Mesenchymal stem cell (in vitro differentiated cells and primary cell): ENCODE measurements at regions not wholly inside any gene's neighbourhood (a gene's known extent, or its start where the extent isn't known, plus 50 kb on each side); places are given as distances from the start of the nearest gene placed in this dataset.
"Not testable (repeated sequence)": the region's sequence is repeated elsewhere in the genome, so short reads cannot be mapped to it uniquely, and the experiment has no call there.

ENCODE experiments used
- DNase-seq: peaks from one replicate; pipeline ENCODE4 v3.0.0-alpha.2; 2013
- H2AFZ ChIP-seq: one replicate; pipeline ENCODE4 v1.6.1; 2013; ENCODE audit warnings: low read depth, mild to moderate bottlenecking, control low read depth, inconsistent platforms, low read length, moderate library complexity
- H2AK5ac ChIP-seq: 2 replicates; pipeline ENCODE4 v1.6.1; 2013; ENCODE audit warnings: low read length, moderate library complexity, mild to moderate bottlenecking, inconsistent platforms; ENCODE audit not compliant: severe bottlenecking
- H2BK120ac ChIP-seq: one replicate; pipeline ENCODE4 v1.6.1; 2013; ENCODE audit warnings: low read depth, mild to moderate bottlenecking, inconsistent platforms, low read length, moderate library complexity
- H2BK12ac ChIP-seq, 2 experiments: one replicate each; pipeline ENCODE4 v1.6.1; 2013; ENCODE audit warnings: inconsistent platforms in 2 of 2, low read length in 2 of 2, mild to moderate bottlenecking in 2 of 2, moderate library complexity in 2 of 2, control low read depth in 1 of 2
- H2BK15ac ChIP-seq: one replicate; pipeline ENCODE4 v1.6.1; 2013; ENCODE audit warnings: mild to moderate bottlenecking, low read depth, inconsistent platforms; ENCODE audit not compliant: poor library complexity, severe bottlenecking
- H2BK5ac ChIP-seq: 2 replicates; pipeline ENCODE4 v1.6.1; 2013; ENCODE audit warnings: low read depth, mild to moderate bottlenecking, low read length, control low read depth, inconsistent platforms; ENCODE audit not compliant: poor library complexity, severe bottlenecking
- H3K14ac ChIP-seq, 2 experiments: one replicate each; pipeline ENCODE4 v1.6.1; 2013; ENCODE audit warnings: inconsistent platforms in 2 of 2, low read length in 2 of 2, control low read depth in 1 of 2, mild to moderate bottlenecking in 1 of 2, moderate library complexity in 1 of 2
- H3K18ac ChIP-seq, 2 experiments: one replicate each; pipeline ENCODE4 v1.6.1; 2013; ENCODE audit warnings: inconsistent platforms in 2 of 2, low read length in 2 of 2, control low read depth in 1 of 2, low read depth in 1 of 2, mild to moderate bottlenecking in 1 of 2
- H3K23ac ChIP-seq, 2 experiments: one replicate each; pipeline ENCODE4 v1.6.1; 2013; ENCODE audit warnings: inconsistent platforms in 2 of 2, low read length in 2 of 2, mild to moderate bottlenecking in 2 of 2, moderate library complexity in 2 of 2, control low read depth in 1 of 2
- H3K27ac ChIP-seq: 2 replicates; pipeline ENCODE4 v1.5.1; 2013; ENCODE audit warnings: mild to moderate bottlenecking, moderate library complexity, low read length, control low read depth, inconsistent platforms; ENCODE audit not compliant: poor library complexity, severe bottlenecking
- H3K27me3 ChIP-seq, 2 experiments: 2 replicates each; pipeline versions ENCODE4 v1.6.1 to v1.7.0; 2013; ENCODE audit warnings: low read length in 2 of 2, mild to moderate bottlenecking in 2 of 2, moderate library complexity in 2 of 2, control low read depth in 1 of 2, inconsistent platforms in 1 of 2; ENCODE audit not compliant: control insufficient read depth in 1 of 2, insufficient read depth in 1 of 2
- H3K36me3 ChIP-seq, 2 experiments: 2 replicates each; pipeline versions ENCODE4 v1.6.1 to v1.7.0; 2013; ENCODE audit warnings: low read length in 2 of 2, control low read depth in 1 of 2, inconsistent platforms in 1 of 2, low read depth in 1 of 2, mild to moderate bottlenecking in 1 of 2; ENCODE audit not compliant: insufficient read depth in 2 of 2, control insufficient read depth in 1 of 2
- H3K4ac ChIP-seq, 2 experiments: one replicate each; pipeline ENCODE4 v1.6.1; 2013; ENCODE audit warnings: inconsistent platforms in 2 of 2, low read length in 2 of 2, mild to moderate bottlenecking in 2 of 2, moderate library complexity in 2 of 2, control low read depth in 1 of 2, low read depth in 1 of 2
- H3K4me1 ChIP-seq: 2 replicates; pipeline ENCODE4 v1.6.1; 2013; ENCODE audit warnings: low read depth, low read length, control low read depth; ENCODE audit not compliant: control insufficient read depth, insufficient read depth
- H3K4me2 ChIP-seq: 2 replicates; pipeline ENCODE4 v1.6.1; 2013; ENCODE audit warnings: low read length, mild to moderate bottlenecking, inconsistent platforms; ENCODE audit not compliant: poor library complexity, severe bottlenecking
- H3K4me3 ChIP-seq, 2 experiments: 2 replicates each; pipeline versions ENCODE4 v1.5.1 to v1.7.0; 2013; ENCODE audit warnings: low read length in 2 of 2, mild to moderate bottlenecking in 2 of 2, control low read depth in 1 of 2, low read depth in 1 of 2; ENCODE audit not compliant: insufficient read depth in 1 of 2
- H3K79me1 ChIP-seq: replicated peaks from 2 replicates; pipeline ENCODE4 v1.6.1; 2013; ENCODE audit warnings: mild to moderate bottlenecking, control low read depth, low read length, inconsistent platforms; ENCODE audit not compliant: poor library complexity, severe bottlenecking
- H3K9ac ChIP-seq: 2 replicates; pipeline ENCODE4 v1.7.0; 2013; ENCODE audit warnings: mild to moderate bottlenecking, low read length, moderate library complexity
- H3K9me3 ChIP-seq: 2 replicates; pipeline ENCODE4 v1.7.0; 2013; ENCODE audit warnings: mild to moderate bottlenecking, low read length; ENCODE audit not compliant: control insufficient read depth
- H4K8ac ChIP-seq: one replicate; pipeline ENCODE4 v1.6.1; 2013; ENCODE audit warnings: inconsistent platforms, mild to moderate bottlenecking, low read length, moderate library complexity
- H4K91ac ChIP-seq: one replicate; pipeline ENCODE4 v1.6.1; 2013; ENCODE audit warnings: mild to moderate bottlenecking, low read length, inconsistent platforms
- WGBS: methylation state at CpG from one replicate; pipeline ENCODE4 v1.1.7; 2013; ENCODE audit warnings: mixed read lengths; 5-methylcytosine and 5-hydroxymethylcytosine counted together

- Histone ChIP-seq H3K4me1 (no peaks in the 10 kb centered on the region), H2BK5ac (no peak overlapping the region), H4K91ac (no peak overlapping the region), H2BK15ac (no peak overlapping the region), H3K23ac (no peak overlapping the region), H3K79me1 (no peaks in the 10 kb centered on the region), H2BK120ac (no peak overlapping the region), H3K4ac (no peak overlapping the region), H3K27me3 (no peaks in the 10 kb centered on the region), H3K4me3 (no peak overlapping the region), H4K8ac (no peak overlapping the region), H3K14ac (no peak overlapping the region), H2AFZ (no peak overlapping the region), H3K27ac (no peak overlapping the region), H3K36me3 (no peaks in the 10 kb centered on the region), H2AK5ac (no peak overlapping the region), H3K9ac (no peak overlapping the region), H3K9me3 (no peaks in the 10 kb centered on the region), H2BK12ac (no peak overlapping the region), H3K4me2 (no peak overlapping the region), H3K18ac (no peak overlapping the region)
- WGBS, result 26% methylated on average over 8 of the region's 8 CpGs
- peak; percentile 21 for DNase-seq
These were observed 157.2 kb upstream of the ZNF92 start for GRCh38 chr7:65216469-65216868.

GRCh38 chr7:65213260-65213659 lies 160.4 kb upstream of the ZNF92 start:
- not testable (repeated sequence) for H2BK120ac ChIP-seq, H3K4ac ChIP-seq, H3K9ac ChIP-seq, H4K91ac ChIP-seq, H2BK15ac ChIP-seq, DNase-seq, H3K79me1 ChIP-seq, H2BK5ac ChIP-seq, H3K9me3 ChIP-seq, H2BK12ac ChIP-seq, H3K18ac ChIP-seq, H3K27ac ChIP-seq, H4K8ac ChIP-seq, H3K4me3 ChIP-seq, H2AK5ac ChIP-seq, H3K36me3 ChIP-seq, H2AFZ ChIP-seq, H3K14ac ChIP-seq, H3K23ac ChIP-seq, H3K4me2 ChIP-seq, H3K4me1 ChIP-seq, H3K27me3 ChIP-seq
- no CpG with 5 or more reads among the region's 1 CpG for WGBS

- not testable (repeated sequence) for H2BK12ac ChIP-seq, H4K8ac ChIP-seq, H3K4me2 ChIP-seq, H2AFZ ChIP-seq, H3K4me3 ChIP-seq, H3K36me3 ChIP-seq, H3K9ac ChIP-seq, DNase-seq, H3K14ac ChIP-seq, H3K27me3 ChIP-seq, H3K79me1 ChIP-seq, H3K27ac ChIP-seq, H2BK5ac ChIP-seq, H3K9me3 ChIP-seq, H4K91ac ChIP-seq, H2BK15ac ChIP-seq, H2BK120ac ChIP-seq, H3K18ac ChIP-seq, H2AK5ac ChIP-seq, H3K23ac ChIP-seq, H3K4me1 ChIP-seq, H3K4ac ChIP-seq
- WGBS, result no CpG with 5 or more reads among the region's 1 CpG
These were observed 174.4 kb upstream of the ZNF92 start for GRCh38 chr7:65199221-65199620.

- not testable (repeated sequence) for H2BK5ac ChIP-seq, H3K9me3 ChIP-seq, H2BK12ac ChIP-seq, H3K79me1 ChIP-seq, H3K9ac ChIP-seq, H3K23ac ChIP-seq, H2AFZ ChIP-seq, H3K18ac ChIP-seq, H2BK15ac ChIP-seq, H4K91ac ChIP-seq, H2AK5ac ChIP-seq, H3K4me3 ChIP-seq, H3K4me2 ChIP-seq, H3K36me3 ChIP-seq, H4K8ac ChIP-seq, H3K14ac ChIP-seq, H3K4ac ChIP-seq, H3K27me3 ChIP-seq, H3K4me1 ChIP-seq, H3K27ac ChIP-seq, H2BK120ac ChIP-seq
- 57% methylated on average over 1 of the region's 8 CpGs for WGBS
- peak; percentile 39 for DNase-seq
These were observed 180.2 kb upstream of the ZNF92 start for GRCh38 chr7:65193334-65194058.
